ENCODE measurements at regions not wholly inside any gene's neighbourhood (a gene's known extent, or its start where the extent isn't known, plus 50 kb on each side); places are given as distances from the start of the nearest gene placed in this dataset.
A peak's percentile ranks its signal among the peaks of the same experiment; 100 is the strongest.

- DNase-seq: no peak
- ATAC-seq (ENCODE audit: poor library complexity): no peak
- intact Hi-C loops (cut with DNase I): no loop called here
Observed at GRCh38 chr16:79325226-79325945, 275.2 kb downstream of the MAF start.

DNA sequence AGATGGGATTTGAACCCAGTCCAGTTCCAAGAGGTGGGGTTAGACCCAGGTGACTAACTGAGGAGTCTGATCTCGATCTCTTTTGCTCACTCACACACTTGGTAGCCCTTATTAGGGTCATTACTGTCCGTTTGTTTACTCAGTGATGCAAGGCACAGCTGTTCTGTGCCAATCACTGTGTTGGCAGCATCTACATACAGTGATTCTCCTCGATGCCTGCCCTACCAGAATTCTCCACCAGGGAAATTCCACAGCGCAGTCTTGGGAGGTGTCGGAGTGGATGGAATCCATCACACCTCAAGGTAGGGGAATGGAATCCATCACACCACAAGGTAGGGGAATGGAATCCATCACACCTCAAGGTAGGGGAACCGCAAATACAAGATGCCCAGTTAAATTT is 279.6 kb downstream of the MAF start:
- ATAC-seq (ENCODE audit: poor library complexity) (no peak), DNase-seq (no peak)
- intact Hi-C loops (cut with DNase I): no loop called here

- ATAC-seq (ENCODE audit: poor library complexity): no peak
- intact Hi-C loops (cut with DNase I): no loop called here
- no peak for DNase-seq
Observed at GRCh38 chr16:79318143-79318899, 282.2 kb downstream of the MAF start.

DNA sequence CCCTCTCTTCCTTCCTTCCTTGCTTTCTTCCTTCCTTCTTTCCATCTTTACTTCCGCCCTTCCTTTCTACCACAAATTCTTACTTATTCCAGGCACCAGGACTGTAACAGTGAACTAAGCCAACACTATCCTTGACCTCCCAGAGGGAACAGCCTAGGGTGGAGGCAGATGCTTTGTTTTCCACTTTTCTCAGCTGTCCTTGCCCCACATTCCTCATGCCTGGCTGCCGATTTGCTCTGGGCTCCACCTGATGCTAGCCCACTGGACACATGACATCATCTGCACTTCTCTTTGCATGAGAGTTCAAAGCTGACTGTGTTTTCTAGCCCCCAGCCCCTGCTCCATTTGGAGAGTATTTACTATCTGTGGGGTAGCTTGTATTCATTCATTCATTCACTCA is 283.0 kb downstream of the MAF start:
- intact Hi-C loops (cut with DNase I): no loop called here
- ATAC-seq (ENCODE audit: poor library complexity): no peak
- no peak for DNase-seq

DNA sequence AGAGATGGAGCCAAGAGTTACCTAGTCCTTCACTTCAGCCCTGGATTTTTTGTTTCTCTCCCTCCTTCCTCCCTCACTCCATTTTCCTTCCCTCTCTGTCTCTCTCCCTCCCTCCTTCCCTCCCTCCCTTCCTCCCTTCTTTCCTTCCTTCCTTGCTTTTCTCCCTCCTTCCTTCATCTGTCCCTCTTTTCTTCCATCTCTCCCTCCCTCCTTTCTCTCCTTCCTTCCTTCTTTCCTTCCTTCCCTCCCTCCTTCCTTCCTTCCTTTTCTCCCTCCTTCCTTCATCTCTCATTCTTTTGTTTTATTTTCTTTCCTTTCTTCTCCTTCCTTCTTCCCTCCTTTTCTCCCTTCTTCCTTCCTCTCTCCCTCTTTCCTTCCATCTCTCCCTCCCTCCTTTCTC is 283.5 kb downstream of the MAF start:
- no peak for ATAC-seq (ENCODE audit: poor library complexity)
- DNase-seq: no peak
- intact Hi-C loops (cut with DNase I): no loop called here

GRCh38 chr16:79316004-79316458 is 284.5 kb downstream of the MAF start:
- intact Hi-C loops (cut with DNase I): no loop called here
- DNase-seq: no peak
- no peak for ATAC-seq (ENCODE audit: poor library complexity)

DNA sequence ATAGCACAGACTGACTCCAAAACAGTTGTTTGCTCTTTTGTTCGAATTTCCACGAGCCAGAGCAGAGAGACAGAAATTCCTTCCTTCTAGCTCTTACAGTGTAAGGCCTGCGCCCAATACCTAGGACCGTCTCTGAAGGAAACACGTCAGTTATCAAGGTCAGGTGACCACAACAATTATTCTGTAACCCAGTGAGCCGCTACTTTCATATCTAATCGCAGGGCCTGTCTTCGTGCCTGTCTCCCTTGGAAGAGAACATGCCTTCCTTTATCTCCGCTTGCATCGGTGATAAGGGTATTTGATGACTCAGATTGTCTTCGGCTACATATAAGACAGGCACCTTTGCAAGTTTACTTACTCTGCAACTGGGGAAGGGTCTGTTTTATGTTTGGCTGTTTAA is 288.0 kb downstream of the MAF start:
- DNase-seq (no peak), ATAC-seq (ENCODE audit: poor library complexity) (no peak)
- intact Hi-C loops (cut with DNase I): no loop called here

GRCh38 chr16:79310710-79311109 is 289.8 kb downstream of the MAF start:
- DNase-seq (no peak), ATAC-seq (ENCODE audit: poor library complexity) (no peak)
- intact Hi-C loops (cut with DNase I): no loop called here

GRCh38 chr16:79309606-79310005 is 290.9 kb downstream of the MAF start:
- DNase-seq: no peak
- intact Hi-C loops (cut with DNase I): no loop called here
- ATAC-seq (ENCODE audit: poor library complexity): no peak

GRCh38 chr16:79307214-79307613 is 293.3 kb downstream of the MAF start:
- peak; percentile 74 for DNase-seq
- ATAC-seq (ENCODE audit: poor library complexity): peak; percentile 76
- intact Hi-C loops (cut with DNase I): no loop called here

GRCh38 chr16:79305074-79305473 is 295.5 kb downstream of the MAF start:
- ATAC-seq (ENCODE audit: poor library complexity) (no peak), DNase-seq (no peak)
- intact Hi-C loops (cut with DNase I): no loop called here

DNA sequence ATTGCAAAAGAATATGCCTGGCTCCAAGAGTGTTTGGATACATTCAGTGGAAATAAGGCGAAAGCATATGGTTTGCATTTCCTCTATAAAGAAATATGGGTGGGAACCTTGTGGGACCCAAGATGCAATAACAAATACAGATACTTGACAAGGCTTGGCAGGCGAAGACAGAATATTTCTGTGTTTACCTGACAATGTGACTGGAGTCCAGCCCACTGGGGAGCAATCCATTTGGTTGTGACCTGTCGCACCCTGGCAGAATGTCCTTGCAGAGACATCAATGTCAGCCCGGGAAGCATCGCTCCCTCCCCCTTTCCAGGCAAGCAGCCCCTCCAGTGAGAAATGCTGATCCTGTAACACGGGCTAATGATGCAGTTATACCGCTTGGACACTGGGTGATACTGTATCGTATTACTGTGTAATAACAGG is 296.6 kb downstream of the MAF start:
- intact Hi-C loops (cut with DNase I): no loop called here
- no peak for ATAC-seq (ENCODE audit: poor library complexity)

DNA sequence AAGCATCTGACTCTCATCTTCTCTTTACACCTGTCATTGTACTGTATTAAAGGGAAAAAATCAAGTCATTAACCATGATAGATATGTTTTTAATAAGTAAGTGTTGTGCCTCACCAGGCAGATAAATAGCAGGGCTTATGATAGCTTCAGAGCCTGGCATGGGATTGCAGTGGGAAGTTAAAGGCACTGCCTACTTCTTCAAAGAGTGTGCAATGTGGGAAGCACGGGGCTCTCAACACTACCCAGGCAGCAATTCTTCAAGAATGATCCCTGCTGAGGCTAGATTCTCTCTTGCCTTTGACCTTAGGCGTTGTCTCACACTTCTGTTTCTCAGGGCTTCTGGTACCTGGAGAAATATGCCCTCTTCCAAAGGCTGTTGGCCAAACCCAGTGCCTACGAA is 297.3 kb downstream of the MAF start:
- ATAC-seq (ENCODE audit: poor library complexity) (no peak), DNase-seq (no peak)
- intact Hi-C loops (cut with DNase I): no loop called here

More for the DNA sequence above, 296.6 kb downstream of the MAF start:
- DNase-seq: no peak

DNA sequence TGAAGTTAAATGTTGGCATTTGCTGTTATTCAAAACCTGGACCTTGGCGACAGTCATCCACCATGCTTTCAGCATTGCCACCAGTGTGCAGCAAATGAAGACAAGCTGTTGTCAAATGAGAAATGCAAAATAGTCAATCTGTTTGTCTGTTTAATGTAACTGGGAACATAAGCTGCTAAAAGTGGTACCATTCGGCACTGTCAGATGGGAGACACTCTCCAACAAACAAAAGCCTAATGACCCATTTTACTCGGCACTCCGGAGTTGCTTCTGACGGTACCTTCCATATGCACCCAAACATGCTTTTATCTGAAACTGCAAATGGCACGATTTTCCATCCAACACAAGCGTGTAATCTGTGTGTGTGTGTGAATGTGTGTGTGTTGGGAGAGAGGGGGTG is 297.8 kb downstream of the MAF start:
- intact Hi-C loops (cut with DNase I): no loop called here
- no peak for DNase-seq
- ATAC-seq (ENCODE audit: poor library complexity): no peak

DNA sequence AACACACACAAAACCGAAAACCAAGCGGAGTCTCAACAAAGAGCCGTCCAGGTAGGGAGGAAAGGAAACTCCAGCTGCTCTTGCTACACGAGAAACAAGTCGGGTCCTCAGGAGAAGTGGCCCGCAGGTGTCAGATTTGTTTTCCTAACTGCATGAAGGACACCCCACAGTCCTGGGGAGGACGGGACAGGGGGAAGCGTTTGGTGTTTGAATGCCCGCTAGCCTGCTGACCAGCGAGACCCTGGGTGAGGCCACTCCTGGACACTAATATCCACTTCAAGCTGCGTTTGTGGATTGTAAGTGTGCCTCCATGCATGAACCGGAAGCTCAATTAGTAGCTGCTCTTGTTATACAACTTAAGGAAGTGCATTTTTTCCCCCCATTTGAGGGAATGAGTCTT is 299.5 kb downstream of the MAF start:
- intact Hi-C loops (cut with DNase I): no loop called here
- ATAC-seq (ENCODE audit: poor library complexity) (no peak), DNase-seq (no peak)

DNA sequence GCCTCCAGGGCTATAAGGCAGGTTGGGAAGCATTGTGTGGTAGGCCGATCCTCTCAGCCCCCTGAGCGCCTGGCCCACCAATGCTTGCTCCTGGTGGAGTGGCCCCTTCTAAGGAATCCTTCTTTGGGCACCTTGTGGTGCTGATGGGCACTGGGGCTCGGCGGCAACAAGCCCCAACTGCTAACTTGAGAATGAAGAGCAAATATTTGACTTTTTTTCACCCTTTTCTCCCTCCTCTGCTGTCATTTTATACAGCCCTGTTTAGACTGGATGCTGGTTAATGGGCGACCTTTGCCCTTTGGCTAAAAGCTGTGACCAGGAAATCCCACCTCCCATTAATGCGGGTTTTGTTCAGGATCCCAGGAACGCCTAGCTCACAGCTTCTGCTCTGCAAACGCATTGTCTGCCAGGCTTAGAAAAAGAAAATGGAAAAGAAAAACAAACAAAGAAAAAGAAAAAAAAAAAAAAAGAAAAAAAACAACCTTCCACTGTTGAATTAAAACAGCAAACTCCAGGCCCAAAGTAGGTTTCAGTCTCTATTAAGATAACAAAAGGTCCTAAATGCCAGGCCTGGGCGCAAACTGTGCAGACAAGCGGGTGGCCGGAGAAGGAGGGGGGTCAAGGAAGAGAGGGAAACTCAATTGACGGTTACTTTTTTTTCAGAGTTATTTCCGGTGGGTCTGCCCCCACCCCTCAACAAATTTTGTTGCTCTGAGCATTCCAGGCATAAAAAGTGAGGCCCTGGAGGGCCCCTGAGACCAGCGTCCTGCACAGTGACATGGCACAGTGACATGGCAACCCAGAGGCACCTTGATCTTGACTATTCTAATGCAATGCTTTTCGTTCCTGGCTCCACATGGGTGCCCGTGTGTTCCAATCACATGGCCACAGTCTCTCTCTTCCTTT is 301.4 kb downstream of the MAF start:
- no peak for ATAC-seq (ENCODE audit: poor library complexity)
- intact Hi-C loops (cut with DNase I): no loop called here

GRCh38 chr16:79298476-79298875 is 302.1 kb downstream of the MAF start:
- intact Hi-C loops (cut with DNase I): no loop called here
- ATAC-seq (ENCODE audit: poor library complexity): no peak

More for the DNA sequence above, 301.4 kb downstream of the MAF start:
- DNase-seq: no peak

DNA sequence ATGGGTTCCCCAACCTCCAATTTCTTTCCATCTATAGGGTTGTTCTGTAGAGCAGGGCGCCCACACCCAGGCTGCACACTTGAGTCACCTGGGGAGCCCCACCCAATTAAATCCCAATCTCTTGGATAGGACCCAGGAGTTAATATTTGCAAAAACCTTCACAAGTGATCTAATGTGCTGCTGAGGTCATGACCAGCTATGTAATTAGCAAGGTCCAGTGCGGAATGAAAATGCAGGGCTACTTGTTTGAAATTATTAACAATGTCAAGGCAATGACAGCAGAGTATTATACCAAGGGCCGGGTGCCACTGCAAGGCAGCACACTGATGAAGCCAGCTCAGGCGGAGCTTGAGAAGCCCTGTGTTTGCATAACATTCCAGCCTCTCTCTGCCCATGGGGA is 302.7 kb downstream of the MAF start:
- DNase-seq: no peak
- ATAC-seq (ENCODE audit: poor library complexity): no peak
- intact Hi-C loops (cut with DNase I): no loop called here

More at GRCh38 chr16:79298476-79298875, 302.1 kb downstream of the MAF start:
- no peak for DNase-seq

DNA sequence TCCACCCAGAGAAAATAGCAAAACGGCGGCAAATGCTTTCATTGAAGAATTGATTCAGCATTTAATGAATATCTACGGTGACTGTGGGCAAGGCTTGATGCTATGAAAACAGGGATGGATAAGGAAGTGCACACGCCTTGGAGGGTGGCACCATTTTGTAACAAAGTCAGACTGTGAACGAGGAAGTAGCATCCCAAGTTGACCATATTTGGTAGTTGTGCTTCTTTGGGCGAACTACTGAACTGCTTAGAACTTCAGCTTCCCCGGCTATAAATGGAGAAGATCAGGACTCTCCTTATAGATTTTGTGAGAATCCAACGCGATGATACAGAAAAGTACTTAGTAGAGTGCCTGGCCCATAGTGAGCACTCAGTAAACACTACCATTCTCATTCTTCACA is 303.2 kb downstream of the MAF start:
- intact Hi-C loops (cut with DNase I): no loop called here
- DNase-seq: no peak
- ATAC-seq (ENCODE audit: poor library complexity): no peak

Measured in Right ventricle myocardium superior (tissue), 1 donor.